Smooth muscle cell of the brain vasculature (primary cell): ENCODE measurements at regions not wholly inside any gene's neighbourhood (a gene's known extent, or its start where the extent isn't known, plus 50 kb on each side); places are given as distances from the start of the nearest gene placed in this dataset.
"Not testable (repeated sequence)": the region's sequence is repeated elsewhere in the genome, so short reads cannot be mapped to it uniquely, and the experiment has no call there.

Experiments
- DNase-seq: peaks from one replicate; pipeline ENCODE4 v3.0.0-alpha.2; 2012; ENCODE audit warnings: low read depth, low spot score

DNA sequence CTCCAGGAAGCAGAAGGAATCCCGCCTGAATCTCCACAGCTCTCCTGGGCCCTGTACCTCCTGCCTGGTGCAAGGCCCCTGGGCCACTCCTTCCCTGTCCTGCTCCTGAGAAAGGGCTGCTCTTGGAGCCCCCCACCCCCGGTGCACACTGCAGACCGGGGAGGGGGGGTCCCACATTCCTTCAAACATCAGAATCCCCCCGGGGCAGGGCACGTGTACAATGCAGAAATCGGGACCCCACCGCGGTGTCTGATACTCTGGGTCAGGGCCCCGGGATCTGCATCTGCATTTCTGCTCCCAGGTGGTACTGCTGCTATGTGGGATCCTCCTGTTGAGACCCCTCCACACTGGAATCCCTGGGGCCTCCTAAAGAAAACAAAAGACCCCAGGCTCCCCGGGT, 99.5 kb upstream of the GSE1 start:
- no peak for DNase-seq

DNA sequence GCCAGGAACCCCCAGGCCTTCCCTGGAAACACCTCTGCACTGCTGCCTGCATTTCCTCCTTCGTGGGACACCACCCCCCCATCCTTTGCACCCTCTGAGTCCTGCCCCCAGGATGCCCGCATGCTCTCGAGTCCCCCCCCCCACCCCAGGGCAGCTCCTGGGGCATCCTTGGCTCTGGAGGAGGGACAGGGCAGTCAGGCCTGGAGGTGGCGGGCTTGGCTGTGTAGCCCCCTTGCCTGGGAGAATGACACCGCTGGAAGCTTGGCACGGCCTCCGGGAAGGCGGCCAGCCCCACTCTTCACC, 98.9 kb upstream of the GSE1 start:
- no peak for DNase-seq

DNA sequence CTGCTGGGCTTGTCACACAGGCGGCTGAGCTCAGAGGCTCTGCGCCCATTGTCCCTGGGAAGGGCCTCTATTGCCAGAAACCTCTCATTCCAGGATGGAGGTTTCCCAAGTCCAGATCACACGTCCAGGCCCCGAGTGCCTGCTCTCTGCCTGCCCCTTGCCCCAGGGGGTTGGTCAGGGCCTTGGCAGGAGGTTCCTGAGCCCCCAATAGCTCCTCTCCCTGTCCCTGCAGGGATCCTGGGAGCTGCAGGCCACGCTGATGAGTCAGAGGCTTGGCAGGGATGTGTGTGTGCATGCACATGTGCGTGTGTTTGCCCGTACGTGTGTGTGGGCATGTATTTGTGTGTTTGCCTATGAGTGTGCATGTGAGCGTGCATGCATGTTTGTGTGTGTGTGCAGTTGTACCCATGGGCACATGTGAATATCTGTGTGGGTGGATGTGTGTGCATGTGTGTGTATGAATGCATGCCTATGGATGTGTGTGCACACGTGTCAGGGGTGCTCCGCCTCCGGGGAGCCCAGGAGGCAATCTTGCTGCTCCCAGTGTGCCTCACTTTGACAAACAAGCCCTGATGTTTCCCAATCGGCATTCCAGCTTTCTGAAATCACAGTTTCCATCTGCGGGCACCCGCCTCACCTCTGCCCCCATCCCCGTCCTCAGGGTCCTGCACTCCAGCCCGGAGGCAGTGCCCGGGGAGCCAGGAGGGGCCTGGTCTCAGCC, 98.4 kb upstream of the GSE1 start:
- DNase-seq, result peak; percentile 95

DNA sequence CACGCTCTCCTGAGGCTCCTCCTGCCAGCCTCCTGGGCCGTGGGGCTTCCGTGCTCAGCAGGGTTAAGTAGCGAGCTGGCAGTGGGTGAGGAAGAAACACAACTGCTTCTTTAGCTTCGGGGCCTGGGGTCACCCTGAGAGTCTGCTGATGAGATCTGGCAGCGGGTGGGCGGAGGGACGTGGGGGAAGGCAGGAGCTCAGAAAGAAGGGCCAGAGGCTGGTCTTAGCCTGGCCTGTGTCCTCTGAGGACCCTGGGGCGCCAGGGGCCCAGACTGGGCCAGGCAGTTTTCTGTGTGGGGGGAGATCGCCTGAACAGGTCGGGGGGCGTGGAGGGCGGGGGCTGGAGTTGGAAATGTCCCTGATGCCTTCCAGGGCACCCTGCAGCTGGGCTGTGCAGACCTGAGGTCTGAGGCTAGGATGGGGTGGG, 97.8 kb upstream of the GSE1 start:
- DNase-seq, result no peak

DNA sequence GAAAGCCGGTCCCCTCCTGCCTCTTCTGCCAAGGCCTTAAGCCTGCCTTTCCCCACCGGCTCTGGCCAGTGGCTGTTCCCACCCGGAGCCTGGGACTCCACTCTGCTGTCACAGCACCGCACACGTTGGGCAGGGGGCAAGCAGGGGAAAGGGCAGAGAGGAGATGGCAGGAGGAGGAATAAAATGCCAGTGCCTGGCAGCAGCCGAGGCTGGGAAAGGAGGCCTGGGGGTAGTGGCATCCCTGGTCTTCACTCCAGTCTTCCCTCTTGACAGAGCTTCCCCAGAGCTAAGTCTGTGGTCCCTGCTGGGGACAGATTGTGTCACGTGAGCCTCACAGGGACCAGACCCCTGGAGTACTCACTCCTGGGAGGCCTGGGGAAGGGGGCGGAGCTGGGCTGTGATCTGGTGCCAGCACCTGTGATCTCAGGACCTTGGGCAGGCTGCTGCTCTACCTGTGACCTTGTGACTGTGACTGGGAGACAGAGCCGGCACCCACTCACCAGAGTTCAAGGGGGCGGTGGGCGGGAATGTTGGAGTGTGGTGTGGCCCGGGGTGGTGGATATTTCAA, 97.2 kb upstream of the GSE1 start:
- DNase-seq, result no peak

DNA sequence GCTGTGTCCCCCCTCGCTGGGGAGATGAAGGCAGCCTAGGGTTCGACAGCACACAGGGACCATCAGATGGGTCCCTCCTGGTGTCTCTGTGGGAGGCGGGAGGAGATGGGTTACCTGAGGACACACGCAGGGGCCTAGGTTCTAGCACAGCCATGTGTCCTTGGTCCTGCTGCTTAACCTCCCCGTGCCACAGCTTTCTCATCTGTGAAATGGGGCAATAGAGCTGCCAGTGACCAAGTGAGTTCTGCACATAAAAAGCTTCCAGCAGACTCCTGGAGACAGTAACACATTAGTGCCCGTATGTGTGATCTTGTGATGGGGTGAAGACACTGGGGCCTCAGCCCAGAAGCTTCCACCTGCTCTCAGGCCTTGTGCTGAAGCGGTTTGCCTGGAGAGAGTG, 96.0 kb upstream of the GSE1 start:
- DNase-seq, result no peak

DNA sequence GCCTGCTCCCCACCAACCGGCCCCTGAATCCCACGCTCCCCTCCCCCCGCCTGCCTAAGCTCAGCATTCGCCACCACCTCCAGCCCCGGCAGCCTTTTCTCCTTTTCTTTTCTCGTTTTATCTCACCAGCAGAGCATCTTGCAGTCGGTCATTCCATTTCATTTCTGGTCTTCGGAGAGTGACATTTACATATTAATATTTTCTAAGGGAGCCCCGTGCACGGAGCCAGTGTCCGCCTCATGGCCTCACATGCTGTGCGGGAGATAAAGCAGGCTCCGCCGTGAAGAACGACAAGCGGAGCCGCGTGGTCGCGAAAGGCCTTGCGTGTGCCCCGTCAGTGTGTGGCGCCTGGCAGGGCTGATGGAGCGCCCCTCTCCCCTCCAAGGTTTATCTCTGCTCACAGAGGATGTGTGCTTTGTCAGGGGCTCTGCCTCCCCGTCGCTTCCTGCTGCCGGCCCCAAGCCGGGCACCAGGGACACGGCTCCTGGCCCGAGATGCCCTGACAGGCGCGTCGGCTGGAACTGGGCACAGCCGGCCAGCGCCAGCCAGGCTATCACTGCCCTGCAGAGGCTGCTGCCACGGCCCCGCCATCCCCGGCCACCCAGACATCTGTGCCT, 95.5 kb upstream of the GSE1 start:
- no peak for DNase-seq

DNA sequence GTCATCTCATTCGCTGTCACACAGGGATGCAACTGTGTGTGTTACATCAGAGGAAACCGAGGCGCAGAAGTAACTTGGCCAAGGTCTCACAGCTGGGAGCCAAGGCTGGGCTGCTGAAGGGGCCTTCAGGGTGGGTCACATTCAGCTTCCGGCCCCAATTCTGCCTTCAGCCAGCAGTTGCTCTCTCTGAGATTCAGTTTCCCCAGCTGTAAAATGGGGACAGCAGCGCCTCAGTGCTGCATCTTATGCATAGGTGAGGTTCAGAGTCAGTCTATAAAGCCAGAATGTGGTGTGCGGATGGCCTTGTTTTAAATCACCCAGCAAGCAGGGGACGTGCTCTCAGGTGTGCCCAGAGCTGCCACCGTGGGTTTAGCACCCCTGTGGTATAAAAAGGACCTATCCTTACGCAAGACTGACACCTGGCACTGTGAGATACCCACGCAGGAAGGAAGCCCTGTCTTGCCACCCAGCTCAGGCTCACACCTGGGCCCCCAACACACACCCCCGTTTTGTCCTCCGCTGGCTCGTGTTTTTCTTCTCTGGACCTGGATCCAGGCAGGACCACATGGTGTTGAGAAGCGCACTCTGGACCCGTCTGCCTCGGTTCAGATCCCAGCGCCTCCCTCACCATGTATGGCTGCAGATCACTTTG, 94.6 kb upstream of the GSE1 start:
- no peak for DNase-seq

DNA sequence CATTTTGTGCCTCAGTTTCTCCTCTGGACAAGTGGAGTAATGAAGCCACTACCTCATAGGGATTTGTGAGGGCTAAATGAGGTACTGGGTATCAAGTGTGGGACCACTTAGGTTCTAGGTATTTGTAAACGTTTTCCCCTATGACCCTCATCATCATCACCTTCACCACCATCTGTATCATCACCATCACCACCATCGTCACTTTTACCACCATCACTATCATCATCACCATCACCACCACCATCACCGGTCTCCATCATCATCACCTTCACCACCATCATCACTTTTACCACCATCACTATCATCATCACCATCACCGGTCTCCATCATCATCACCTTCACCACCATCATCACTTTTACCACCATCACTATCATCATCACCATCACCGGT, 94.1 kb upstream of the GSE1 start:
- not testable (repeated sequence) for DNase-seq

DNA sequence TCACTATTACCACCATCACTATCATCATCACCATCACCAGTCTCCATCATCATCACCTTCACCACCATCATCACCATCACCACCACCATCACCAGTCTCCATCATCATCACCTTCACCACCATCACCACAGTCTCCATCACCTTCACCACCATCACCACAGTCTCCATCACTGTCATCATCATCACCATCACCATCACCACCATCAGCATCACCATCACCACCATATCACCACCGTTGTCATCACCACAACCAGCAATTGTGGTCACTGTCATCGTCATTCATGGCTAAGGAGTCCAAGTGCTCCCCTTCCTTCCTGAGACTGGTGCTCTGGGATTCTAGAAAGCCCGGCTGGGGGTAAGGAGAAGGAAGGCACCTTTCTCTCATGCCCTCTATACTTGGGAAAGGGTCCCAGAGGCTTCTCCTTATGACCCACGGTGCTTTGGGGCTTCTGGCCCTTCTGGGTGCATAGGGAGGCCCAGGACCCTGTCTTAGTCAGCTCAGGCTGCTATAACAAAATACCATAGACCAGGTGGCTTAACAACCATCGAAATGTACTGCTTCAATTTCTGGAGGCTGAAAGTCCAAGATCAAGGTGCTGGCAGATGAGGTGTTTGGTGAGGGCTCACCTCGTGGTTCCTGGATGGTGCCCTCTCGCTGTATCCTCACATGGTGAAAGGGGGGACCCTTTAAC, 93.4 kb upstream of the GSE1 start:
- DNase-seq, result no peak

DNA sequence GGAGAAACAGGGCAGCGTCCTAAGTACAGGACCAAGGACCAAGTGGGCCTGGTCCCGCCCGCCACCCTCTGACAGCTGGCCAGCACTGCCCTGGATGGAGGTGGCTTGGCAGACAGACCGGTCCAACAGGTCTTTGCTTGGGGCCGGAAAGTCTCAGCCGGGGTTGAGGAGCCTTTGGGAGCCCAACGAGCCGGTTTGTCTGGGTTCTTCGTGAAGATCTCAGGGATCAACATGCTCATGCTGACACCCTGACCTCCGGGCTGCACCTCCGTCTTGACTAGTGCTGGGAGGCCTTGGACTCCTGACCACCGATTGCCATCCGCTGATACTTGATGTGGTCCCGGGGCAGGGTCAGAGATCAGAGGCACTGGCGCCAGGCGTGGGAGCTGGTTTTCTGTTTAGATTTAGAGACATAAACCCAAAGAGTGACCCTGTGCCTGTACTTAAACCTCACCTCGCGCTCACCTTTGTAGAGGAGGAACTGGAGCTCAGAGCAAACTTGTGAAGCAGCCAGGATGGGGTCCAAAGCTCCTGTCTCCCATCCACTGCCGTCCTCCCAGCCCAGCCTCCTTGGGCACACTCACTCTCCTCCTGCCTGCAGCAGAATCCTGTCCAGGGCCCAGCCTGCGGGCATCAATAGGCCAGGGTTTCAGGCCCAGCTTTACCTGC, 92.1 kb upstream of the GSE1 start:
- DNase-seq, result no peak

DNA sequence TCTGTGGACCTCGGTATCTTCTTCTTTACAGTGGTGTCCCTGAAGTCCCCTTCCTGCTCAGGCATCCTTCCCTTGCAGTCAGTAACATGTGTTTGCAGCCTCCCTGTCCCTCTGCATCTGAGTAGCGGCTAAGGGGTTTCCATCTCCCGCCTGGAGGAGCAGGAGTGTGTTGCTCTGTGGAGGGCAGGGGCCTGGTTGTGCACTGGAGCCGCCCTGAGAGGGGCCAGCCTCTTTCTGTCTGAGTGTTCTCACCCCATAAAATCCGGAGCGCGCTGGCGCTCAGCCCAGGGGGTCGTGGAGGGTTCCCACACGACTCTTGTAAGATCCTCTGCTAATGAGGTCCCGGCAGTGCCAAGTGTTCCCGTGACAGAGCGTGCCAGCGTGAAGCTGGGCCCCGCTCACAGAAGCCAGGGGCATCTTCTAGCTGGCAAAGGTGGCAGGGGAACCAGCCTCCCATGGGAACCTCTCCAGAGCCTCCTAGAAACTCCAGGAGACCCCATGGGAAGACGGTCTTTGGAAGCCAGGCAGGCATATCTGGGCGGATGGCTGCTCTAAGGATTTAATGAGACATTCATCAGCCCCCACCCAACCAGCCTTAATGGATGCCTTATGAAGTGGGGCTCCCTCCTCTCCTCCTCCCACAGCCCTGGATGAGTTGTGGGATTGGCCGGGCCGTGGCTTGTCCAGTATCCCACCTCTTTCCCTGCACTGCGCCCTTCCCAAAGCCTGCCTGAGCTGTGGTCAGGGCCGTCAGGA, 91.4 kb upstream of the GSE1 start:
- no peak for DNase-seq

DNA sequence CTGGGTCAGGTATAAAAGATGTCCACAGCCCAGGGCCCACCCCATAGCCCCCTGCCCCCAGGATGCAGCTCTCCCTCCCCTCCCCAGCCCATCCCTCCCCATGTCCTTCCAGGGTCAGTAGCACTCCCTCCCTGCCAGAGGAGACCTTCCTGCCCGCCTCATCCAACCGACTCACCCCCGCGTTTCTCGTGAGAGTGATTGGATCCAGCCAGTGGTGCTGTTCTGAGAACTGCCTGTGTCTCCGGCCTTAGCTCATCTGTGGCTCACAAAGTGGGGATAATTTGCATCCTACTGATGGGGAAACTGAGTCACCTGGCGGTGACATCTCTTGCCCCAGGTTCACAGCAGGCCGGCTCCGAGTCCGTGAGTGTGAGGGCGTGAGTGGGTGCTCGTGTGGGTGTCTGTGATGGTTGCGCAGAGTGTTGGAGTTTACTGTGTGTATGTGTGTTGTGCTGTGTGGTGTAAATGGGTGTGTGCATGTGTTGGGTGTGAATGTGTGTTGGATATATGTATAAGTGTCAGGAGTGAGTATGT, 90.7 kb upstream of the GSE1 start:
- no peak for DNase-seq

DNA sequence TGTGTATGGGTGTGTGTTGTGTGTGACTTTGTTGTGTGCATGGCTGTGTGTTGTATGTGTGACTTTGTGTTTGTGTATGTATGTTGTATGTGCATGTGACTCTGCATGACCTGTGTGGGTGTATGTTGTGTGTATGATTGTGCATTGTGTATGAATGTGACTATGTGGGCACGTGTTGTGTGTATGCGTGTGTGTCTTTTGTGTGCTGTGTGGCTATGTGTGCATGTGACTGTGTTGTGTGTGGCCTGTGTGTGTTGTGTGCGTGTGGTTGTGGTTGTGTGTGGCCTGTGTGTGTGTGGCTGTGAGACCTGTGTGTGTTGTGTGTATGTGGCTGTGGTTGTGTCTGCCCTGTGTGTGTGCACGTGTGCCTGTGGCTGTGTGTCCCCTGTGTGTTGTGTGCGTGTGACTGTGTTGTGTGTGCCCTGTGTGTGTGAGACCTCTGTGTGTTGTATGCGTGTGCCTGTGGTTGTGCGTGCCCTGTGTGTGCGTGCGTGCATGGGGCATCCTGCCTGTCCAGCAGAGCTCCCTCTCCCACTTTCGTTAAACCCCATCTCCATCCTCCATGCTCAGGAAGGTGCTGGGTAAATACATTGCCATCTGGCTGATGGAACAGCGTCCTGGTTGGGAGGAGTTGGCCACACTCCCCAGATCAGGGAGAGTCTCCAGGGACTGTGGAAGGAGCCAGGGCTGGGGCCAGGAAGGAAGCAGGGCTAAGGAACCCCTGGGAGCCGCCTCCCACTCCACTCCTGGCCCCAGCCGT, 90.1 kb upstream of the GSE1 start:
- no peak for DNase-seq

DNA sequence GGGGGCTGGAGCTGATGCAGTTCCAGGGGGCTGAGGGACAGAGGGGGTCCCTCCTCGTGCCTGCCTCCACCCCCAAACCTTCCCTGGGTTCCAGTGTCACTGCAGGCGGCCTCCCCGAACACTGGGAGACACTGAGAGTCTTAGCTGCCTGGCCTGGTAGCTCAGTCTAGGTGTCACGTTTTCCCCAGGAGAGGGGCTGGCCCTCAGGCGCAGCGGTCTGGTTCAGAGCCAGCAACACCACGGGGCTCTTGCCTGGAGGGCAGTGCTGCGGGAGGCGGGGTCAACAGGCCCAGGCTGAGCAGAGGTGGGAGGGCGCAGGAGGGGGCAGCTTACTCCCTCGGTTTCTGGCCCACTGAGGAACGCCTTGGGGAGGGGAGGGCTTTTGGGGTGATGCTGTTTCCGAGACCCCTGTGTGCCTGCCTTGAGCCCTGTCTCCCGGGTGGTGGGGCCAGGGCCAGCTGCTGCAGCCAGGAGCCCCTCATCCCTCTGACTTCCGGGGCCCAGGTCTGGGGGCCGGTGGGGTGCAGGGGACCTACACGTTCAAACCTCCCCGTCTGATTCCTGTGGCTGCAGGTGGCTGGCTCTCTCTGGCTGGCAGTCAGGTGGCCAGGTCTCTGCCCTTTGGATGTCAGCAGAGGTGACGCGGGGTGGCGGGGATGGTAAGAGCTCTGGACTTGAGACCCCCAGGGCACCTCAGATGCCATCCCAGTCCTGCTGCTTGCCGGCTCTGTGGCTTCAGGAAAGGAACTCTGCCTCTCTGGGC, 89.3 kb upstream of the GSE1 start:
- peak; percentile 47 for DNase-seq

DNA sequence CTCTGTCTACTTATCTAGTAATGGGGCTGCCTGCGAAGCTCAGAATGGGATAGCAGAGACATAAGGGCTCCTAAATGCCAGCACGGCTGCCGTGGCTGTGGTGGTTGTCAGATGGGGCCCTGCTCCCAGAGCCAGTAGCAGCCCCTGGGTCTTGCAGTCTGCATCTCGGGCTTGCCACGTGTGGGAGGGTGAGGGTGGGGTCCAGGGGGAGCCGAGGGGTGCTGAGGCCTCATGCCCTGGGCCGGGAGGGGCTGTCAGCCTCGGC, 88.8 kb upstream of the GSE1 start:
- DNase-seq, result no peak

DNA sequence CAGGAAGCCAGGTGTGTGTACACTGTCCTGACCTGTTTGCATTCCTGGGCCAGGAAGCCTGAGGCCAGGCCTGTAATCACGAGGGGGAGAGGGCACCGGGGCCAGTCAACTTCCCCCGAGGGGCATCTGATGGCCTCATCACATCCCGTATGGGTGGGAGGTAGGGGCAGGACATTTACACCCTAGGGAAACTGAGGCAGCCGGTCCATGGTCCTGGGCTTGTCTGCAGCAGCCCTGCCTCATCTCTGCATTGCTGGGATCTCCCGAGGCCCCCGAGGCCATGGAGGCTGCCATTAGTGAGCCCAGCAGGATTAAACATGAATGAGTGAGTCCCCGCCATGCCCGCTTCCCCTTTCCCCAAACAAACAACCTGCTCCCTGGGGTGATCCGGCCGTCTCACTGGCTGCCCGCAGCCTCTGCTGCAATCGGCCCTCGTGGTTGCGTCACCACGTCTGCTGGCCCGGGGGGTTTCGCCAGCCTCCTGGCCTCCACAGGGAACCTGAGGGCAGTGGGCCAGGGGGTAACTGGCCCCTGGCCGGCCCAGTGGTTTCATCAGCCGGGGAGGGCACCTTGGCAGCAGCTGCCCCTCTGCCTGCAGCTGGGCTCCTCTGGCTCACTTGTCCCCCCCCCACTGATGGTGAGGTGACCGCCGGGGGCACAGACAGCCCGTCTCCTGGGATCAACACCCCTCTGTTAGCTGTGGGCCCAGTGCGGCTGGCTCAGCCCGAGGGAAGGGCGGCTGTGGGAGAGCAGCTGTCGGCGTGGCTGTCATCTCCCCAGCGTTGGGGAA, 88.3 kb upstream of the GSE1 start:
- DNase-seq, result no peak

DNA sequence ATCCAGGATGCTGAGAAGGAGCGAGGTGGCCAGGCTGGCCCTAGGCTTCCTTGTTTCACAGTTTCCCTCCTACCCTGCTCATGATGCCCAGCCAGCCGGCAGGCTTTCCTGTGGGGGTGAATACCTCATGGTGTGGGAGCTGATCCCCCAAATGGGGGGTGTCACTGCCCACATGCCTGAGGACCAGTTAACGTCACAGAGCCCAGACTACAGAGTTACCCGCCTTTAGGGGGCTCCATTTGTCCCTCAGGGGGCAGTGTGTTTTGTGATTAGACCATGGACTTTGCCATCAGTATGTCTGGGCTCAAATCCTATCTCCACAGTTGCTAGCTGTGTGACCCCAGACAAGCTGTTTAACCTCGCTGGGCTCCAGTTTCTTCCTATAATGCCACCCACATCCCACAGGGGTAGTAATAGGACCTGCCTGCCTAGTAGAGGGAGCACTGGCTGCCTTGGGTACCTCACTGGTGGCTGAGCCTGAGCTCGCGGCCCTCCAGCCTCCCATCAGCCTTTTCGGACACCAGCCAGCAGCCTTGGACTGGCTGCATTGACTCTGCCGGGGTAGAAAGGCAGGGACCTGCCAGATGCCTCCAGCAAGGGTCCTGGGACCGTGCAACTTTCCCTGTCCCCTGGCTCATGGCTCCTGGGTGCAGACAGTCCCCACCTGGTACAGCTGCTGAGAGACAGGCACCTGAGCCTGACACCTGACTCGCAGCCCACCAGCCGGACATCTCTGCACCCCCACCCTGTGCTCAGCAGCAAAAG, 87.5 kb upstream of the GSE1 start:
- DNase-seq, result no peak
